Panc1 (cell line): ENCODE measurements at regions not wholly inside any gene's neighbourhood (a gene's known extent, or its start where the extent isn't known, plus 50 kb on each side); places are given as distances from the start of the nearest gene placed in this dataset.

ENCODE experiments used
- ATAC-seq: fragments of 200-7000 bp; cut with Tn5 transposase; 2 replicates; pipeline ENCODE4 v1.9.1; 2020; ENCODE audit warnings: mild to moderate bottlenecking, moderate library complexity
- BruUV-seq: library from RNA; stranded (reverse); fragments of 400-500 nt; replicated peaks from 2 replicates; lab custom pipeline; 2021; lab: Mats Ljungman, UMichigan
- CTCF ChIA-PET: fragments of 300-600 bp; sonication (Branson Sonifier 250); formaldehyde crosslinking; loops from one replicate; lab custom pipeline; 2022; ENCODE audit warnings: antibody characterized with exemption; lab: Charles Lee
- POLR2A ChIA-PET: fragments of 300-600 bp; sonication (Branson Sonifier 250); formaldehyde crosslinking; loops from one replicate; lab custom pipeline; 2022; ENCODE audit warnings: antibody characterized with exemption; lab: Charles Lee
- DNase-seq: peaks from one replicate; pipeline ENCODE4 v3.0.0-alpha.2; 2010; ENCODE audit warnings: low read depth, low spot score
- H3K27ac ChIP-seq: 2 replicates; pipeline ENCODE4 v1.5.1; 2011; ENCODE audit warnings: mild to moderate bottlenecking, low read length, inconsistent platforms
- H3K27me3 ChIP-seq: fragments of 200-500 bp; sonication (Bioruptor generic); 2 replicates; pipeline ENCODE4 v1.6.0; 2014; ENCODE audit warnings: low read length, inconsistent platforms; ENCODE audit not compliant: control insufficient read depth, insufficient read depth
- H3K36me3 ChIP-seq: fragments of 200-500 bp; sonication (Bioruptor generic); 2 replicates; pipeline ENCODE4 v1.5.1; 2014; ENCODE audit warnings: inconsistent platforms, mild to moderate bottlenecking, low read length, moderate library complexity; ENCODE audit not compliant: control insufficient read depth, insufficient read depth
- H3K4me1 ChIP-seq: 2 replicates; pipeline ENCODE4 v1.5.1; 2011; ENCODE audit warnings: inconsistent platforms, mild to moderate bottlenecking, low read length, moderate library complexity; ENCODE audit not compliant: control insufficient read depth, insufficient read depth
- H3K4me3 ChIP-seq, 2 experiments: 2 replicates each; pipeline ENCODE4 v1.5.1; 2011 to 2012; ENCODE audit warnings: low read depth in 2 of 2, low read length in 2 of 2, mild to moderate bottlenecking in 2 of 2, inconsistent platforms in 1 of 2, moderate library complexity in 1 of 2
- H3K9me3 ChIP-seq: fragments of 200-500 bp; sonication (Bioruptor generic); 2 replicates; pipeline ENCODE4 v1.5.1; 2014; ENCODE audit warnings: low read depth, mild to moderate bottlenecking, inconsistent platforms, low read length, moderate library complexity; ENCODE audit not compliant: control insufficient read depth, insufficient read depth
- POLR2AphosphoS5 ChIP-seq: IDR thresholded peaks from 2 replicates; pipeline ENCODE4 v1.6.1; 2012; ENCODE audit warnings: mild to moderate bottlenecking, low read depth, low read length, moderate library complexity
- SIN3A ChIP-seq: IDR thresholded peaks from 2 replicates; pipeline ENCODE4 v1.6.1; 2012; ENCODE audit warnings: low read depth, mild to moderate bottlenecking, low read length, moderate library complexity, borderline replicate concordance; ENCODE audit not compliant: insufficient read depth
- TCF7L2 ChIP-seq: IDR thresholded peaks from 2 replicates; pipeline ENCODE4 v1.6.1; 2011; ENCODE audit warnings: mild to moderate bottlenecking, low read depth, low read length, inconsistent platforms
- in situ Hi-C: cut with HindIII; loops from 2 replicates; pipeline ENCODE4 v1.10.0; 2016; ENCODE audit warnings: low sequenced_read_pairs, low pct_unique_long_range_greater_than_20kb
- intact Hi-C: fragments of 100-400 bp; cut with micrococcal nuclease; formaldehyde crosslinking; loops from one replicate; pipeline ENCODE4 v1.10.0; 2022; ENCODE audit not compliant: unreplicated experiment
- TF ChIP-seq, protein P1 (sequence below): fragments of 450-650 bp; IDR thresholded peaks from 2 replicates; pipeline ENCODE4 v1.5.1; 2017; ENCODE audit warnings: mild to moderate bottlenecking
- TF ChIP-seq, protein P2 (sequence below), 2 experiments: IDR thresholded peaks; 2 replicates each; pipeline ENCODE4 v1.6.1; 2011 to 2012; ENCODE audit warnings: low read depth in 2 of 2, control low read depth in 1 of 2, low read length in 1 of 2, mild to moderate bottlenecking in 1 of 2, moderate library complexity in 1 of 2; ENCODE audit not compliant: insufficient read depth in 1 of 2

DNA sequence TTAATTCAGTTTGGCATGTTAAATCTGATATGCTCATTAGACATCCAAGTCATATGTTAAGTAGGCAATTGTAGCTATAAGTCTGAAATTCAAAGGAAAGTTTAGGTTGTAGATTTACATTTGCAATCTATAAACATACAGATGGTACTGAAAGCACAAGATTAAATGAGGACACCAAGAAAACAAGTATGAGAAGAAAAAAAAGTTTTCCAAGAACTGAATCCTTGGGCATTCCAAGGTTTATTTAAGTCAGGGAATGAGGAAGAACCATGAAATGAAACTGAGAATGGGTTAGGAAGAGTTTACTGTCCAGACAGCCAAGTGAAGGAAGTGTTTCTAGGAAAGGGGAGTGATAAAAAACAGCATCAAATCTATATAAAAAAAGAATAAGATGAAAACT, 756.1 kb upstream of the DPPA4 start:
- Histone ChIP-seq H3K27ac (no peak overlapping the region), H3K9me3 (no peaks in the 10 kb centered on the region), H3K36me3 (no peaks in the 10 kb centered on the region), H3K27me3 (no peaks in the 10 kb centered on the region), H3K4me1 (no peaks in the 10 kb centered on the region), H3K4me3 (no peak overlapping the region)
- no TSS peak for BruUV-seq
- no peak for TF ChIP-seq POLR2AphosphoS5
- TF ChIP-seq, protein P1, sequence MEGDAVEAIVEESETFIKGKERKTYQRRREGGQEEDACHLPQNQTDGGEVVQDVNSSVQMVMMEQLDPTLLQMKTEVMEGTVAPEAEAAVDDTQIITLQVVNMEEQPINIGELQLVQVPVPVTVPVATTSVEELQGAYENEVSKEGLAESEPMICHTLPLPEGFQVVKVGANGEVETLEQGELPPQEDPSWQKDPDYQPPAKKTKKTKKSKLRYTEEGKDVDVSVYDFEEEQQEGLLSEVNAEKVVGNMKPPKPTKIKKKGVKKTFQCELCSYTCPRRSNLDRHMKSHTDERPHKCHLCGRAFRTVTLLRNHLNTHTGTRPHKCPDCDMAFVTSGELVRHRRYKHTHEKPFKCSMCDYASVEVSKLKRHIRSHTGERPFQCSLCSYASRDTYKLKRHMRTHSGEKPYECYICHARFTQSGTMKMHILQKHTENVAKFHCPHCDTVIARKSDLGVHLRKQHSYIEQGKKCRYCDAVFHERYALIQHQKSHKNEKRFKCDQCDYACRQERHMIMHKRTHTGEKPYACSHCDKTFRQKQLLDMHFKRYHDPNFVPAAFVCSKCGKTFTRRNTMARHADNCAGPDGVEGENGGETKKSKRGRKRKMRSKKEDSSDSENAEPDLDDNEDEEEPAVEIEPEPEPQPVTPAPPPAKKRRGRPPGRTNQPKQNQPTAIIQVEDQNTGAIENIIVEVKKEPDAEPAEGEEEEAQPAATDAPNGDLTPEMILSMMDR, result no peak
- TF ChIP-seq, protein P2, sequence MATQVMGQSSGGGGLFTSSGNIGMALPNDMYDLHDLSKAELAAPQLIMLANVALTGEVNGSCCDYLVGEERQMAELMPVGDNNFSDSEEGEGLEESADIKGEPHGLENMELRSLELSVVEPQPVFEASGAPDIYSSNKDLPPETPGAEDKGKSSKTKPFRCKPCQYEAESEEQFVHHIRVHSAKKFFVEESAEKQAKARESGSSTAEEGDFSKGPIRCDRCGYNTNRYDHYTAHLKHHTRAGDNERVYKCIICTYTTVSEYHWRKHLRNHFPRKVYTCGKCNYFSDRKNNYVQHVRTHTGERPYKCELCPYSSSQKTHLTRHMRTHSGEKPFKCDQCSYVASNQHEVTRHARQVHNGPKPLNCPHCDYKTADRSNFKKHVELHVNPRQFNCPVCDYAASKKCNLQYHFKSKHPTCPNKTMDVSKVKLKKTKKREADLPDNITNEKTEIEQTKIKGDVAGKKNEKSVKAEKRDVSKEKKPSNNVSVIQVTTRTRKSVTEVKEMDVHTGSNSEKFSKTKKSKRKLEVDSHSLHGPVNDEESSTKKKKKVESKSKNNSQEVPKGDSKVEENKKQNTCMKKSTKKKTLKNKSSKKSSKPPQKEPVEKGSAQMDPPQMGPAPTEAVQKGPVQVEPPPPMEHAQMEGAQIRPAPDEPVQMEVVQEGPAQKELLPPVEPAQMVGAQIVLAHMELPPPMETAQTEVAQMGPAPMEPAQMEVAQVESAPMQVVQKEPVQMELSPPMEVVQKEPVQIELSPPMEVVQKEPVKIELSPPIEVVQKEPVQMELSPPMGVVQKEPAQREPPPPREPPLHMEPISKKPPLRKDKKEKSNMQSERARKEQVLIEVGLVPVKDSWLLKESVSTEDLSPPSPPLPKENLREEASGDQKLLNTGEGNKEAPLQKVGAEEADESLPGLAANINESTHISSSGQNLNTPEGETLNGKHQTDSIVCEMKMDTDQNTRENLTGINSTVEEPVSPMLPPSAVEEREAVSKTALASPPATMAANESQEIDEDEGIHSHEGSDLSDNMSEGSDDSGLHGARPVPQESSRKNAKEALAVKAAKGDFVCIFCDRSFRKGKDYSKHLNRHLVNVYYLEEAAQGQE (IDR thresholded peaks at IDR 0.05; ENCODE audit: insufficient read depth in 1 of 2, low read depth in 2 of 2, low read length in 1 of 2), result no peak
- no peak for TF ChIP-seq SIN3A
- TF ChIP-seq TCF7L2, result no peak
- ATAC-seq, result no peak
- intact Hi-C loops, result no loop called here
- in situ Hi-C loops, result no loop called here
- POLR2A ChIA-PET, result no interaction called here
- DNase-seq, result no peak
- CTCF ChIA-PET, result no interaction called here

DNA sequence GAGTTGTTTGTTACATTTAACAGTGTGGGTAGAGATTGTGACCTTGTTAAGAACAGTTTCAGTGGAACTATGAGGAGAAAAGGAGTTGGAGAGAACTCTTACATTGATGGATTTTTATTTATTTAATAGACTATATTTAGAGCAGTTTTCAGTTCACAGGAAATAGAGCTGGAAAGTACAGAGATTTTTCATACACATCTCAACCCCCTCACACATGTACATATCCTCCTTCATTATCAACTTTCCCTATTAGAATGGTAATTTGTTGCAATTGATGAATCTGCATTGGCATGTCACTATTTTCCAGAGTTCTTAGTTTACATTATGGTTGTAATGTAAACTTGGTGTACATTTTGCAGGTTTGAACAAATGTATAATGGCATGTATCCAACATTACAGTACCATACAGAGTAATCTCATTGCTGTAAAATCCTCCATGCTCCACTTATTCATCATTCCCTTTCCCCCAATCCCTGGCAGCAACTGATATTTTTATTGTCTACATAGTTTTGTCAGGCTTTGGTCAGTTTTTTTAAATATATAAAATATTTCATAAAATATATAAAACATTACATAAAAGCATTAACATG, 756.6 kb upstream of the DPPA4 start:
- ATAC-seq (no peak), DNase-seq (no peak)
- Histone ChIP-seq H3K27ac (no peak overlapping the region), H3K9me3 (no peaks in the 10 kb centered on the region), H3K36me3 (no peaks in the 10 kb centered on the region), H3K4me3 (no peak overlapping the region), H3K27me3 (no peaks in the 10 kb centered on the region), H3K4me1 (no peaks in the 10 kb centered on the region)
- CTCF ChIA-PET, result no interaction called here
- intact Hi-C loops (no loop called here), in situ Hi-C loops (no loop called here)
- POLR2A ChIA-PET, result no interaction called here
- no TSS peak for BruUV-seq
- TF ChIP-seq SIN3A (no peak), POLR2AphosphoS5 (no peak), TCF7L2 (no peak)
- TF ChIP-seq, protein P1, result no peak
- TF ChIP-seq, protein P2 (IDR thresholded peaks at IDR 0.05; ENCODE audit: insufficient read depth in 1 of 2, low read depth in 2 of 2, low read length in 1 of 2), result no peak
